ENCODE measurements at regions not wholly inside any gene's neighbourhood (a gene's known extent, or its start where the extent isn't known, plus 50 kb on each side); places are given as distances from the start of the nearest gene placed in this dataset.

DNA sequence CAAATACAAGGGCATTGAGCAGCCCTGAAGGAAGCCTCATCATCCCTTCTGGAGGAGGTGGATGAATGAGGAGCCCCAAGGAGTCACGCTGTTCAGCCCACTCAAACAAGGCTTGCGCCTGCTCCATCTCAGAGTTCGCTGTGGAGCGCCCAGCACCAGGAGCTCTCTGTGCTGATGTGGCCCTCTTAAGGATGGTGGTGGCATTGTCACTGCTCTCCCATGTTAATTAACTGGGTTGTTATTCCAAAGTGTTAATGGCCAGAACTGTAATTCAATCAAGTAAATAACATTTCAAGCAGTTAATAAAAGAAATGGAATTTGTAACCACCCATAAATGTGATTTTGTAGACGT is 726.0 kb upstream of the RAB6C start:
- intact Hi-C loops (cut with micrococcal nuclease; ENCODE audit: unreplicated experiment) = no loop called here
- no peaks in the 10 kb centered on the region for H3F3A ChIP-seq (ENCODE audit: insufficient read depth, low read depth)
- no peaks in the 10 kb centered on the region for H3K4me1 ChIP-seq (replicated peaks; ENCODE audit: insufficient read depth)
- H3K4me3 ChIP-seq = no peak overlapping the region
- no peak overlapping the region for H3K4me2 ChIP-seq
- DNase-seq = no peak
- H2AFZ ChIP-seq = no peak overlapping the region
- no peaks in the 10 kb centered on the region for H3K27me3 ChIP-seq (ENCODE audit: insufficient read depth, low read depth)
- no peaks in the 10 kb centered on the region for H3K36me3 ChIP-seq (ENCODE audit: low read depth)
- TF ChIP-seq, protein P1, sequence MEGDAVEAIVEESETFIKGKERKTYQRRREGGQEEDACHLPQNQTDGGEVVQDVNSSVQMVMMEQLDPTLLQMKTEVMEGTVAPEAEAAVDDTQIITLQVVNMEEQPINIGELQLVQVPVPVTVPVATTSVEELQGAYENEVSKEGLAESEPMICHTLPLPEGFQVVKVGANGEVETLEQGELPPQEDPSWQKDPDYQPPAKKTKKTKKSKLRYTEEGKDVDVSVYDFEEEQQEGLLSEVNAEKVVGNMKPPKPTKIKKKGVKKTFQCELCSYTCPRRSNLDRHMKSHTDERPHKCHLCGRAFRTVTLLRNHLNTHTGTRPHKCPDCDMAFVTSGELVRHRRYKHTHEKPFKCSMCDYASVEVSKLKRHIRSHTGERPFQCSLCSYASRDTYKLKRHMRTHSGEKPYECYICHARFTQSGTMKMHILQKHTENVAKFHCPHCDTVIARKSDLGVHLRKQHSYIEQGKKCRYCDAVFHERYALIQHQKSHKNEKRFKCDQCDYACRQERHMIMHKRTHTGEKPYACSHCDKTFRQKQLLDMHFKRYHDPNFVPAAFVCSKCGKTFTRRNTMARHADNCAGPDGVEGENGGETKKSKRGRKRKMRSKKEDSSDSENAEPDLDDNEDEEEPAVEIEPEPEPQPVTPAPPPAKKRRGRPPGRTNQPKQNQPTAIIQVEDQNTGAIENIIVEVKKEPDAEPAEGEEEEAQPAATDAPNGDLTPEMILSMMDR (conservative IDR thresholded peaks at IDR 0.05) = peak; percentile 31; the same call in 1 of the 2 replicates
- TF ChIP-seq EZH2 (IDR thresholded peaks at IDR 0.05; ENCODE audit: low read depth) = no peak
- no peaks in the 10 kb centered on the region for H4K20me1 ChIP-seq (ENCODE audit: insufficient read depth)
- no TSS peak for BruUV-seq (replicated peaks)
- CTCF ChIA-PET = no interaction called here
- no peaks in the 10 kb centered on the region for H3K79me2 ChIP-seq (ENCODE audit: low read depth)
- no peaks in the 10 kb centered on the region for H3K9me3 ChIP-seq (ENCODE audit: insufficient read depth, low read depth)
- no peak overlapping the region for H3K27ac ChIP-seq
- no peaks in the 10 kb centered on the region for H3K9me2 ChIP-seq (ENCODE audit: insufficient read depth)
- POLR2A ChIA-PET (ENCODE audit: unreplicated experiment) = no interaction called here

DNA sequence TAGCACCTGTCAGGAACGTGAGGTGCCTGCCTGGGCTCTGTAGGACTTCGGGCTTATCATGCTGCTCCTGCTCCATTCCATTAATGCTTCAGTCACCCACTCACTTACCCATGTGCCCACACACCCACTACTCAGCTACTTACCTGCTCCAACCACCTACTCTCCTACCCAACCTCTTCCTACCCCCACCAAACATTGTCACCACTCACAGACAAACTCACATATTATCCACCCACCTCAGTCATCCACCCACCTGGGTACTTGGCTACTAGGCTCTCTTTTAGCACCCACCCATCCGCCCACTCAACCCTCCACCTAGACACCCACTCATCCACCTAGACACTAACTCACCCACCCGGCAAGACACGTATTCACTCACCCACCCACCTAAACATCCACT is 724.7 kb upstream of the RAB6C start:
- ChIA-PET CTCF (no interaction called here), POLR2A (ENCODE audit: unreplicated experiment) (no interaction called here)
- Histone ChIP-seq H3K9me3 (ENCODE audit: insufficient read depth, low read depth) (no peaks in the 10 kb centered on the region), H2AFZ (no peak overlapping the region), H3K4me1 (replicated peaks; ENCODE audit: insufficient read depth) (no peaks in the 10 kb centered on the region), H3K27me3 (ENCODE audit: insufficient read depth, low read depth) (no peaks in the 10 kb centered on the region), H3K27ac (no peak overlapping the region), H4K20me1 (ENCODE audit: insufficient read depth) (no peaks in the 10 kb centered on the region), H3K36me3 (ENCODE audit: low read depth) (no peaks in the 10 kb centered on the region), H3K79me2 (ENCODE audit: low read depth) (no peaks in the 10 kb centered on the region), H3K4me2 (no peak overlapping the region), H3F3A (ENCODE audit: insufficient read depth, low read depth) (no peaks in the 10 kb centered on the region), H3K9me2 (ENCODE audit: insufficient read depth) (no peaks in the 10 kb centered on the region), H3K4me3 (no peak overlapping the region)
- TF ChIP-seq, protein P1 (conservative IDR thresholded peaks at IDR 0.05) = no peak
- TF ChIP-seq EZH2 (IDR thresholded peaks at IDR 0.05; ENCODE audit: low read depth) = no peak
- DNase-seq = no peak
- BruUV-seq (replicated peaks) = no TSS peak
- intact Hi-C loops (cut with micrococcal nuclease; ENCODE audit: unreplicated experiment) = no loop called here

DNA sequence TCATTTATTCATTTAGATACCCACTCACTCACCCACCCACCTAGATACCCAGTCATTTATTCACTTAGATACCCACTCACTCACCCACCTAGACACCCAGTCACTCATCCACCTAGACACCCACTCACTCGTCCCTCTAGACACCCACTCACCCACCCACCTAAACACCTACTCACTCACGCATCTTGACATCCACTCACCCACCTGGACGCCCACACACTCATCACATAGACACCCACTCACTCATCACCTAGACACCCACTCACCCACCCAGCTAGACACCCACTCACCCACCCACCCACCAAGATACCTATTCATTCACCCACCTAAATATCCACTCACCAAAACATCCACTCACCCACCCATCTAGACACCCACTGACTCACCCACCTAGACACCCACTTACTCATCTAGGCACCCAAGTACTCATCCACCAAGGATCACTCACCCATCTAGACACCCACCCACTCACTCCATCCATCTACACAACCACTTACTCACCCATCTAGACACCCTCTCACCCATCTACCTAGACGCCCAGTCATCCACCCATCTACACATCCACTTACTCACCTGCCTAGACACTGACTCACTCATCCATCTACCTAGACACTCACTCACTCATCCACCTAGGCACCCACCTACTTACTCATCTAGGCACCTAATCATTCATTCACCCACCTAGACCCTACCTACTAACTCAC is 723.7 kb upstream of the RAB6C start:
- no peak overlapping the region for H3K4me3 ChIP-seq
- H3K9me2 ChIP-seq (ENCODE audit: insufficient read depth) = no peaks in the 10 kb centered on the region
- H3F3A ChIP-seq (ENCODE audit: insufficient read depth, low read depth) = no peaks in the 10 kb centered on the region
- no peak for DNase-seq
- H4K20me1 ChIP-seq (ENCODE audit: insufficient read depth) = no peaks in the 10 kb centered on the region
- H3K4me2 ChIP-seq = no peak overlapping the region
- ChIA-PET CTCF (no interaction called here), POLR2A (ENCODE audit: unreplicated experiment) (no interaction called here)
- no peaks in the 10 kb centered on the region for H3K36me3 ChIP-seq (ENCODE audit: low read depth)
- no peaks in the 10 kb centered on the region for H3K4me1 ChIP-seq (replicated peaks; ENCODE audit: insufficient read depth)
- intact Hi-C loops (cut with micrococcal nuclease; ENCODE audit: unreplicated experiment) = no loop called here
- TF ChIP-seq EZH2 (IDR thresholded peaks at IDR 0.05; ENCODE audit: low read depth) = no peak
- TF ChIP-seq, protein P1 (conservative IDR thresholded peaks at IDR 0.05) = no peak
- H2AFZ ChIP-seq = no peak overlapping the region
- no peaks in the 10 kb centered on the region for H3K27me3 ChIP-seq (ENCODE audit: insufficient read depth, low read depth)
- no TSS peak for BruUV-seq (replicated peaks)
- no peaks in the 10 kb centered on the region for H3K79me2 ChIP-seq (ENCODE audit: low read depth)
- no peak overlapping the region for H3K27ac ChIP-seq
- H3K9me3 ChIP-seq (ENCODE audit: insufficient read depth, low read depth) = no peaks in the 10 kb centered on the region
